ENCODE measurements at regions not wholly inside any gene's neighbourhood (a gene's known extent, or its start where the extent isn't known, plus 50 kb on each side); places are given as distances from the start of the nearest gene placed in this dataset.

GRCh38 chr12:124369055-124369826 is 74.3 kb downstream of the RFLNA start:
- DNase-seq (ENCODE audit: low read depth) = no peak

- no peak for DNase-seq (ENCODE audit: low read depth)
These were observed 73.6 kb downstream of the RFLNA start for GRCh38 chr12:124368421-124369032.

- DNase-seq (ENCODE audit: low read depth) = no peak
These were observed 71.0 kb downstream of the RFLNA start for GRCh38 chr12:124365726-124366430.

Measured in activated T-cell treated with anti-CD3 and anti-CD28 coated beads for 48 hours (primary cell).